ENCODE measurements at regions not wholly inside any gene's neighbourhood (a gene's known extent, or its start where the extent isn't known, plus 50 kb on each side); places are given as distances from the start of the nearest gene placed in this dataset.

- Histone ChIP-seq H3K36me3 (ENCODE audit: insufficient read depth, low read length) (no peaks in the 10 kb centered on the region), H3K9me2 (ENCODE audit: low read depth, low read length) (no peaks in the 10 kb centered on the region), H3K27ac (ENCODE audit: low read depth, low read length, poor library complexity, severe bottlenecking) (no peak overlapping the region), H3K9me3 (ENCODE audit: low read length) (no peaks in the 10 kb centered on the region), H3K4me2 (ENCODE audit: low read length) (no peak overlapping the region), H3K9ac (ENCODE audit: low read length) (no peak overlapping the region), H2AFZ (ENCODE audit: low read length) (no peak overlapping the region), H3K79me2 (ENCODE audit: insufficient read depth, low read length) (no peaks in the 10 kb centered on the region), H3K4me3 (ENCODE audit: low read depth, low read length, poor library complexity, severe bottlenecking) (no peak overlapping the region), H3K27me3 (ENCODE audit: insufficient read depth, low read length) (peaks cover 3% of the 10 kb centered on the region; the same call in 1 of the 2 replicates), H4K20me1 (ENCODE audit: insufficient read depth, low read length) (no peaks in the 10 kb centered on the region), H3K4me1 (ENCODE audit: insufficient read depth, low read length, severe bottlenecking) (no peaks in the 10 kb centered on the region), H3F3A (ENCODE audit: insufficient read depth, low read length) (no peaks in the 10 kb centered on the region)
- no peak for TF ChIP-seq CTCF (IDR thresholded peaks at IDR 0.05; ENCODE audit: low read length)
- no peak for TF ChIP-seq EZH2 (IDR thresholded peaks at IDR 0.05; ENCODE audit: borderline replicate concordance, low read length)
Measured at GRCh38 chr20:57987659-57988058, 240.8 kb downstream of the ANKRD60 start.

- Histone ChIP-seq H3K27ac (ENCODE audit: low read depth, low read length, poor library complexity, severe bottlenecking) (no peak overlapping the region), H3K27me3 (ENCODE audit: insufficient read depth, low read length) (peaks cover 3% of the 10 kb centered on the region; the same call in 1 of the 2 replicates), H4K20me1 (ENCODE audit: insufficient read depth, low read length) (no peaks in the 10 kb centered on the region), H3K9me2 (ENCODE audit: low read depth, low read length) (no peaks in the 10 kb centered on the region), H3K4me1 (ENCODE audit: insufficient read depth, low read length, severe bottlenecking) (no peaks in the 10 kb centered on the region), H3K36me3 (ENCODE audit: insufficient read depth, low read length) (no peaks in the 10 kb centered on the region), H3K4me2 (ENCODE audit: low read length) (no peak overlapping the region), H3K9ac (ENCODE audit: low read length) (no peak overlapping the region), H3K79me2 (ENCODE audit: insufficient read depth, low read length) (no peaks in the 10 kb centered on the region), H2AFZ (ENCODE audit: low read length) (no peak overlapping the region), H3K4me3 (ENCODE audit: low read depth, low read length, poor library complexity, severe bottlenecking) (no peak overlapping the region), H3F3A (ENCODE audit: insufficient read depth, low read length) (no peaks in the 10 kb centered on the region), H3K9me3 (ENCODE audit: low read length) (no peaks in the 10 kb centered on the region)
- TF ChIP-seq EZH2 (IDR thresholded peaks at IDR 0.05; ENCODE audit: borderline replicate concordance, low read length) (no peak), CTCF (IDR thresholded peaks at IDR 0.05; ENCODE audit: low read length) (no peak)
Measured at GRCh38 chr20:57986666-57987065, 241.8 kb downstream of the ANKRD60 start.

- H4K20me1 ChIP-seq (ENCODE audit: insufficient read depth, low read length): no peaks in the 10 kb centered on the region
- H3K27ac ChIP-seq (ENCODE audit: low read depth, low read length, poor library complexity, severe bottlenecking): no peak overlapping the region
- TF ChIP-seq CTCF (IDR thresholded peaks at IDR 0.05; ENCODE audit: low read length) (no peak), EZH2 (IDR thresholded peaks at IDR 0.05; ENCODE audit: borderline replicate concordance, low read length) (no peak)
- no peaks in the 10 kb centered on the region for H3K9me3 ChIP-seq (ENCODE audit: low read length)
- no peaks in the 10 kb centered on the region for H3K4me1 ChIP-seq (ENCODE audit: insufficient read depth, low read length, severe bottlenecking)
- no peaks in the 10 kb centered on the region for H3K36me3 ChIP-seq (ENCODE audit: insufficient read depth, low read length)
- H3K79me2 ChIP-seq (ENCODE audit: insufficient read depth, low read length): no peaks in the 10 kb centered on the region
- no peak overlapping the region for H3K4me3 ChIP-seq (ENCODE audit: low read depth, low read length, poor library complexity, severe bottlenecking)
- H3K9ac ChIP-seq (ENCODE audit: low read length): no peak overlapping the region
- H3K27me3 ChIP-seq (ENCODE audit: insufficient read depth, low read length): peaks cover 3% of the 10 kb centered on the region; the same call in 1 of the 2 replicates
- H3K9me2 ChIP-seq (ENCODE audit: low read depth, low read length): no peaks in the 10 kb centered on the region
- H2AFZ ChIP-seq (ENCODE audit: low read length): no peak overlapping the region
- no peak overlapping the region for H3K4me2 ChIP-seq (ENCODE audit: low read length)
- no peaks in the 10 kb centered on the region for H3F3A ChIP-seq (ENCODE audit: insufficient read depth, low read length)
Measured at GRCh38 chr20:57985278-57985677, 243.2 kb downstream of the ANKRD60 start.

All from OCI-LY1 (cell line).